ENCODE measurements at regions not wholly inside any gene's neighbourhood (a gene's known extent, or its start where the extent isn't known, plus 50 kb on each side); places are given as distances from the start of the nearest gene placed in this dataset.
A peak's percentile ranks its signal among the peaks of the same experiment; 100 is the strongest.

- intact Hi-C loops (cut with DNase I): no loop called here
- no peak for TF ChIP-seq CTCF (IDR thresholded peaks at IDR 0.05)
- Histone ChIP-seq H3K27ac (no peak overlapping the region), H3K9me3 (no peaks in the 10 kb centered on the region), H3K36me3 (no peaks in the 10 kb centered on the region), H3K27me3 (no peaks in the 10 kb centered on the region), H3K4me1 (no peaks in the 10 kb centered on the region), H3K4me3 (no peak overlapping the region)
- no peak for DNase-seq
- ATAC-seq: no peak
Measured at GRCh38 chr12:74608231-74608775, 70.7 kb downstream of the ATXN7L3B start.

- H3K4me1 ChIP-seq: no peaks in the 10 kb centered on the region
- H3K36me3 ChIP-seq: no peaks in the 10 kb centered on the region
- H3K27ac ChIP-seq: no peak overlapping the region
- ATAC-seq (no peak), DNase-seq (no peak)
- no peaks in the 10 kb centered on the region for H3K9me3 ChIP-seq
- intact Hi-C loops (cut with DNase I): no loop called here
- no peak for TF ChIP-seq CTCF (IDR thresholded peaks at IDR 0.05)
- H3K4me3 ChIP-seq: no peak overlapping the region
- H3K27me3 ChIP-seq: no peaks in the 10 kb centered on the region
Measured at GRCh38 chr12:74610711-74611110, 73.1 kb downstream of the ATXN7L3B start.

GRCh38 chr12:74614426-74614825 is 76.8 kb downstream of the ATXN7L3B start:
- Histone ChIP-seq H3K27me3 (no peaks in the 10 kb centered on the region), H3K27ac (no peak overlapping the region), H3K4me1 (no peaks in the 10 kb centered on the region), H3K36me3 (no peaks in the 10 kb centered on the region), H3K9me3 (no peaks in the 10 kb centered on the region), H3K4me3 (no peak overlapping the region)
- no peak for TF ChIP-seq CTCF (IDR thresholded peaks at IDR 0.05)
- ATAC-seq (no peak), DNase-seq (no peak)
- intact Hi-C loops (cut with DNase I): no loop called here

- Histone ChIP-seq H3K27me3 (no peaks in the 10 kb centered on the region), H3K4me3 (no peak overlapping the region), H3K27ac (no peak overlapping the region), H3K9me3 (no peaks in the 10 kb centered on the region), H3K36me3 (no peaks in the 10 kb centered on the region), H3K4me1 (no peaks in the 10 kb centered on the region)
- ATAC-seq (no peak), DNase-seq (no peak)
- TF ChIP-seq CTCF (IDR thresholded peaks at IDR 0.05): no peak
- intact Hi-C loops (cut with DNase I): no loop called here
Measured at GRCh38 chr12:74619084-74619483, 81.4 kb downstream of the ATXN7L3B start.

- Histone ChIP-seq H3K27ac (no peak overlapping the region), H3K36me3 (no peaks in the 10 kb centered on the region), H3K4me1 (no peaks in the 10 kb centered on the region), H3K9me3 (no peaks in the 10 kb centered on the region), H3K4me3 (no peak overlapping the region), H3K27me3 (no peaks in the 10 kb centered on the region)
- DNase-seq (no peak), ATAC-seq (peak; percentile 50)
- TF ChIP-seq CTCF (IDR thresholded peaks at IDR 0.05): no peak
- intact Hi-C loops (cut with DNase I): no loop called here
Measured at GRCh38 chr12:74619884-74620283, 82.2 kb downstream of the ATXN7L3B start.

All from left lung (tissue), 4 donors.